ENCODE measurements at regions not wholly inside any gene's neighbourhood (a gene's known extent, or its start where the extent isn't known, plus 50 kb on each side); places are given as distances from the start of the nearest gene placed in this dataset.

DNA sequence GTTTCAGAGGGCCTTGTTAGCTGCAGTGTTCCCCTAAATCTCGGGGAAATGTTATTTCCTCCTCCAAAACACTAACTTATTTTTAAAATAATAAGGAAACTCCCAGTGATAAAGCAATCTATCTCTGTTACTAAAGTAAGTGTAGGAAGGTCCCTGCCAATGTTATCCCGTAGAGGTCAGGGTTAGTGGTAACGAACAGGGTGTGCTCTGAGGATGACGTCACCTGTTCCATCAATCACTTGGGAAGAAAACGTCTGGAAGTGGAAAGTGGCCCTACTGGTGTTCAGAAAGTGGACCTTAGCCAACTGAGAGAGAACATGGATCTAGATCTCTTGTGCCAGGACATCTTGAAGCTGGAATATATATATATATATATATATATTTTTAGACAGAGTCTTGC lies 249.5 kb downstream of the BCOR start:
- H3K4ac ChIP-seq (ENCODE audit: low read depth in 1 of 2, low read length in 2 of 2) = no peak overlapping the region
- H2BK15ac ChIP-seq (ENCODE audit: low read depth, poor library complexity, severe bottlenecking) = no peak overlapping the region
- H4K8ac ChIP-seq (ENCODE audit: low read length) = no peak overlapping the region
- peak; percentile 56 for DNase-seq
- H3K4me2 ChIP-seq (ENCODE audit: low read length, poor library complexity, severe bottlenecking) = no peak overlapping the region
- no peak overlapping the region for H3K18ac ChIP-seq (ENCODE audit: low read depth in 1 of 2, low read length in 2 of 2)
- H3K4me1 ChIP-seq (ENCODE audit: control insufficient read depth, insufficient read depth, low read depth, low read length) = peaks cover 8% of the 10 kb centered on the region
- peaks cover 0 to 38% of the 10 kb centered on the region in 2 experiments for H3K27me3 ChIP-seq (ENCODE audit: control insufficient read depth in 1 of 2, insufficient read depth in 1 of 2, low read length in 2 of 2)
- H3K79me1 ChIP-seq (replicated peaks; ENCODE audit: low read length, poor library complexity, severe bottlenecking) = no peaks in the 10 kb centered on the region
- H2AK5ac ChIP-seq (ENCODE audit: low read length, severe bottlenecking) = no peak overlapping the region
- no peak overlapping the region for H3K27ac ChIP-seq (ENCODE audit: low read length, poor library complexity, severe bottlenecking)
- no peak overlapping the region for H3K23ac ChIP-seq (ENCODE audit: low read length in 2 of 2)
- H2BK12ac ChIP-seq (ENCODE audit: low read length in 2 of 2) = no peak overlapping the region
- 58% methylated on average over 3 of the region's 5 CpGs for WGBS
- H3K14ac ChIP-seq (ENCODE audit: low read length in 2 of 2) = no peak overlapping the region
- H3K9ac ChIP-seq (ENCODE audit: low read length) = no peak overlapping the region
- H3K9me3 ChIP-seq (ENCODE audit: control insufficient read depth, low read length) = peaks cover 10% of the 10 kb centered on the region
- no peak overlapping the region for H4K91ac ChIP-seq (ENCODE audit: low read length)
- no peak overlapping the region for H2AFZ ChIP-seq (ENCODE audit: low read depth, low read length)
- H2BK120ac ChIP-seq (ENCODE audit: low read depth, low read length) = no peak overlapping the region
- no peak overlapping the region for H3K4me3 ChIP-seq (ENCODE audit: insufficient read depth in 1 of 2, low read depth in 1 of 2, low read length in 2 of 2)
- H3K36me3 ChIP-seq (ENCODE audit: control insufficient read depth in 1 of 2, insufficient read depth in 2 of 2, low read depth in 1 of 2, low read length in 2 of 2) = no peaks in the 10 kb centered on the region
- H2BK5ac ChIP-seq (ENCODE audit: low read depth, low read length, poor library complexity, severe bottlenecking) = no peak overlapping the region

DNA sequence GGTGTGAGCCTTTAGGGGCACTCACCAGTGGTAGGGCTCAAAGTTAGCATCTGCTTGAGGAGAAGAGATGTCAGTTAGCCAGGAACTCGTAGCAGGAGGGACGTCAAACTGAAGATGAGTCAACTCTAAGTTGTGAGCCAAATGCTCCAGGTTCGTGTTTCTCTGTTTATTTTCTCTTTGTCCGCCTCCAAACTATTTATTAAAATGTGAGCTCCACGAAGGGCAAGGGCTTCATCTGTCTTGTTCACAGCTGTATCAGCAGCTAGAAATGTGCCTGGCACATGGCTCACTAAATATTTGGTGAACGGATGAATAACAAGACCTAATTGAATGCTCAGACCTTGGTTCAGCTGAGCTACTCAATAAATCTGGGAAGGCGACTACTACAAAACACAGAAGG lies 248.9 kb downstream of the BCOR start:
- Histone ChIP-seq H3K27ac (ENCODE audit: low read length, poor library complexity, severe bottlenecking) (no peak overlapping the region), H2BK15ac (ENCODE audit: low read depth, poor library complexity, severe bottlenecking) (no peak overlapping the region), H2BK12ac (ENCODE audit: low read length in 2 of 2) (no peak overlapping the region), H3K18ac (ENCODE audit: low read depth in 1 of 2, low read length in 2 of 2) (no peak overlapping the region), H4K91ac (ENCODE audit: low read length) (no peak overlapping the region), H3K14ac (ENCODE audit: low read length in 2 of 2) (no peak overlapping the region), H3K9ac (ENCODE audit: low read length) (no peak overlapping the region), H3K4me1 (ENCODE audit: control insufficient read depth, insufficient read depth, low read depth, low read length) (peaks cover 11% of the 10 kb centered on the region), H3K23ac (ENCODE audit: low read length in 2 of 2) (no peak overlapping the region), H3K4ac (ENCODE audit: low read depth in 1 of 2, low read length in 2 of 2) (no peak overlapping the region), H3K4me3 (ENCODE audit: insufficient read depth in 1 of 2, low read depth in 1 of 2, low read length in 2 of 2) (no peak overlapping the region), H3K4me2 (ENCODE audit: low read length, poor library complexity, severe bottlenecking) (no peak overlapping the region), H3K36me3 (ENCODE audit: control insufficient read depth in 1 of 2, insufficient read depth in 2 of 2, low read depth in 1 of 2, low read length in 2 of 2) (no peaks in the 10 kb centered on the region), H2AK5ac (ENCODE audit: low read length, severe bottlenecking) (no peak overlapping the region), H3K9me3 (ENCODE audit: control insufficient read depth, low read length) (peaks cover 10% of the 10 kb centered on the region), H3K27me3 (ENCODE audit: control insufficient read depth in 1 of 2, insufficient read depth in 1 of 2, low read length in 2 of 2) (peaks cover 0 to 40% of the 10 kb centered on the region in 2 experiments), H2BK5ac (ENCODE audit: low read depth, low read length, poor library complexity, severe bottlenecking) (no peak overlapping the region), H2BK120ac (ENCODE audit: low read depth, low read length) (no peak overlapping the region), H2AFZ (ENCODE audit: low read depth, low read length) (no peak overlapping the region), H4K8ac (ENCODE audit: low read length) (no peak overlapping the region), H3K79me1 (replicated peaks; ENCODE audit: low read length, poor library complexity, severe bottlenecking) (no peaks in the 10 kb centered on the region)
- peak; percentile 69 for DNase-seq
- WGBS = 42% methylated on average over 7 of the region's 7 CpGs

DNA sequence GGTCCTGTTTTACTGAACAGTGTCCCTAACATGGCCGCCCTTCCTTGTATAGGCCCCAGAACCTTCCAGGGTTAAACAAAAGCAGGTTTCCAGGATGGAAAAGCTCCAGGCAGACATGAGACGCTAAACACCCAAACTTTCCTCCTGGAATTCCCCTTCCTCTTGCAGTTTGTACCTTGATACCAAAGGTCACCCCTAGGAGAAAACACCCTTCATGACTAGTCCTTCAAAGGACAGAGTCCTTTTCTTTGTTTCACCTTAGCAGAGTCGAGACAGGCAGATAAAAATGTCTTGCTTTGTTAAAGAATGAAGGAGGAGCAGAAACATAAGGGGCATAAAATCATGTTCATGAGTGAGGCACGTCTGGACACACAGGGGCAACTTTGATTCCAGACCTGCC lies 247.5 kb downstream of the BCOR start:
- Histone ChIP-seq H4K8ac (ENCODE audit: low read length) (peak overlapping the region; percentile 17), H3K27me3 (ENCODE audit: control insufficient read depth in 1 of 2, insufficient read depth in 1 of 2, low read length in 2 of 2) (peaks cover 0 to 39% of the 10 kb centered on the region in 2 experiments), H3K4me2 (ENCODE audit: low read length, poor library complexity, severe bottlenecking) (no peak overlapping the region), H3K9ac (ENCODE audit: low read length) (no peak overlapping the region), H2AK5ac (ENCODE audit: low read length, severe bottlenecking) (no peak overlapping the region), H3K18ac (ENCODE audit: low read depth in 1 of 2, low read length in 2 of 2) (peak overlapping the region in 1 of 2 experiments; percentile 82), H2BK5ac (ENCODE audit: low read depth, low read length, poor library complexity, severe bottlenecking) (no peak overlapping the region), H2AFZ (ENCODE audit: low read depth, low read length) (no peak overlapping the region), H4K91ac (ENCODE audit: low read length) (no peak overlapping the region), H2BK15ac (ENCODE audit: low read depth, poor library complexity, severe bottlenecking) (no peak overlapping the region), H3K14ac (ENCODE audit: low read length in 2 of 2) (no peak overlapping the region), H3K9me3 (ENCODE audit: control insufficient read depth, low read length) (peaks cover 10% of the 10 kb centered on the region), H3K4me3 (ENCODE audit: insufficient read depth in 1 of 2, low read depth in 1 of 2, low read length in 2 of 2) (no peak overlapping the region), H2BK12ac (ENCODE audit: low read length in 2 of 2) (no peak overlapping the region), H3K36me3 (ENCODE audit: control insufficient read depth in 1 of 2, insufficient read depth in 2 of 2, low read depth in 1 of 2, low read length in 2 of 2) (no peaks in the 10 kb centered on the region), H3K4me1 (ENCODE audit: control insufficient read depth, insufficient read depth, low read depth, low read length) (peaks cover 11% of the 10 kb centered on the region), H3K4ac (ENCODE audit: low read depth in 1 of 2, low read length in 2 of 2) (no peak overlapping the region), H2BK120ac (ENCODE audit: low read depth, low read length) (no peak overlapping the region), H3K79me1 (replicated peaks; ENCODE audit: low read length, poor library complexity, severe bottlenecking) (no peaks in the 10 kb centered on the region), H3K27ac (ENCODE audit: low read length, poor library complexity, severe bottlenecking) (no peak overlapping the region), H3K23ac (ENCODE audit: low read length in 2 of 2) (no peak overlapping the region)
- 73% methylated on average over 3 of the region's 4 CpGs for WGBS
- no peak for DNase-seq

DNA sequence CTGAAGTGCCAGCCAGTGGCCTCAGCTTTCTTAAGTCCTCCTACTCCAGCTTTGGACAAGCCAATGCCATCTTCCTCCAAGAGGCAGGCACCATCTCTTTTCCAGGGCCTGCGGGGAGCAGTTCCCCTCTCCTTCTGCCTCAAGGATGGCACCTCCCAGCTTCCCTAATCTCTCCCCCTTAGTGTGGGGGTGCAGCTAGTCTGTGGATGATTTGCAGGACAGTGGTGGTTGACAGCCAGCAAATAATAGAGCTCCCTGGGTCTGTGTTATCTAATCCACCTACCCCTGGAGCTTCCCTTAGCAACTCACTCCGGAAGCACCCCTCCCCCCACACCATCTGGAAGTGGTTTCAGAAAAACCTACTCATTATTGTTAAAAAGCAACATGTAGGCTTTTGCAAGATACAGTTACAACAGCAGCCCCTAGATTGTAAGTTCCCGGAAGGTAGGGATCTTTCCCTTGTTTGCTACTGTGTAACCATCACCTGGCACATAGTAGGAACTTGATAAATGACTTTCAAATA lies 247.1 kb downstream of the BCOR start:
- H3K9me3 ChIP-seq (ENCODE audit: control insufficient read depth, low read length) = peaks cover 10% of the 10 kb centered on the region
- no peak overlapping the region for H3K4ac ChIP-seq (ENCODE audit: low read depth in 1 of 2, low read length in 2 of 2)
- H3K27me3 ChIP-seq (ENCODE audit: control insufficient read depth in 1 of 2, insufficient read depth in 1 of 2, low read length in 2 of 2) = peaks cover 0 to 42% of the 10 kb centered on the region in 2 experiments
- no peak overlapping the region for H2BK12ac ChIP-seq (ENCODE audit: low read length in 2 of 2)
- H4K8ac ChIP-seq (ENCODE audit: low read length) = peak overlapping the region; percentile 17
- DNase-seq = peak; percentile 34
- H2AK5ac ChIP-seq (ENCODE audit: low read length, severe bottlenecking) = no peak overlapping the region
- no peak overlapping the region for H3K4me3 ChIP-seq (ENCODE audit: insufficient read depth in 1 of 2, low read depth in 1 of 2, low read length in 2 of 2)
- no peak overlapping the region for H3K14ac ChIP-seq (ENCODE audit: low read length in 2 of 2)
- no peak overlapping the region for H2BK5ac ChIP-seq (ENCODE audit: low read depth, low read length, poor library complexity, severe bottlenecking)
- H3K79me1 ChIP-seq (replicated peaks; ENCODE audit: low read length, poor library complexity, severe bottlenecking) = no peaks in the 10 kb centered on the region
- no peak overlapping the region for H2BK120ac ChIP-seq (ENCODE audit: low read depth, low read length)
- no peaks in the 10 kb centered on the region for H3K36me3 ChIP-seq (ENCODE audit: control insufficient read depth in 1 of 2, insufficient read depth in 2 of 2, low read depth in 1 of 2, low read length in 2 of 2)
- no peak overlapping the region for H3K4me2 ChIP-seq (ENCODE audit: low read length, poor library complexity, severe bottlenecking)
- no peak overlapping the region for H2BK15ac ChIP-seq (ENCODE audit: low read depth, poor library complexity, severe bottlenecking)
- H2AFZ ChIP-seq (ENCODE audit: low read depth, low read length) = no peak overlapping the region
- no peak overlapping the region for H3K9ac ChIP-seq (ENCODE audit: low read length)
- H4K91ac ChIP-seq (ENCODE audit: low read length) = no peak overlapping the region
- peaks cover 12% of the 10 kb centered on the region for H3K4me1 ChIP-seq (ENCODE audit: control insufficient read depth, insufficient read depth, low read depth, low read length)
- WGBS = no CpG with 5 or more reads among the region's 3 CpGs
- no peak overlapping the region for H3K27ac ChIP-seq (ENCODE audit: low read length, poor library complexity, severe bottlenecking)
- H3K23ac ChIP-seq (ENCODE audit: low read length in 2 of 2) = no peak overlapping the region
- peak overlapping the region in 1 of 2 experiments; percentile 82 for H3K18ac ChIP-seq (ENCODE audit: low read depth in 1 of 2, low read length in 2 of 2)
